ENCODE measurements at regions not wholly inside any gene's neighbourhood (a gene's known extent, or its start where the extent isn't known, plus 50 kb on each side); places are given as distances from the start of the nearest gene placed in this dataset.

DNA sequence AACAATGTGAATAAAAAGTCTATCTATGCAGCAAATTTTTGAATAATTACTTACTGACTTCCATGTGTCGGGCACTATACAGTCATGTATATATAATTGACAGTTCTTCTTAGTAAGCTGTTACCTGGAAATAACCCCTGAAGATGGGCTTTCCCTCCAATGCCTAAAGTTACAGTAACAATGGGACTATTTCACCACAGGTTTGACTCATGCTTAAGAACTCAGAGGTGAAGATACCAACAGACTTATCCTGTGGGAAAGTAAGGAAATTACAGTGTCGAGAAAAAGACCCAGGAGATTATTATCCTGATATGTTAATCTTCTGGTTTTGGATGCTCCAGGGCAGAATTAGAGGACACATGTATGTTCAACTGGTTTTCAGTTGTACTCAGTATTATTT lies 601.5 kb upstream of the SOX9 start:
- TF ChIP-seq CTCF (IDR thresholded peaks at IDR 0.05) (no peak), POLR2AphosphoS5 (IDR thresholded peaks at IDR 0.05) (no peak)
